SH-SY5Y (cell line): ENCODE measurements at regions not wholly inside any gene's neighbourhood (a gene's known extent, or its start where the extent isn't known, plus 50 kb on each side); places are given as distances from the start of the nearest gene placed in this dataset.

Experiments
- GATA2 ChIP-seq: IDR thresholded peaks from 2 replicates; pipeline ENCODE4 v1.6.1; 2011; ENCODE audit warnings: mild to moderate bottlenecking, low read depth, low read length
- GATA3 ChIP-seq: IDR thresholded peaks from 2 replicates; pipeline ENCODE4 v1.6.1; 2011; ENCODE audit warnings: low read depth, mild to moderate bottlenecking, low read length, moderate library complexity

DNA sequence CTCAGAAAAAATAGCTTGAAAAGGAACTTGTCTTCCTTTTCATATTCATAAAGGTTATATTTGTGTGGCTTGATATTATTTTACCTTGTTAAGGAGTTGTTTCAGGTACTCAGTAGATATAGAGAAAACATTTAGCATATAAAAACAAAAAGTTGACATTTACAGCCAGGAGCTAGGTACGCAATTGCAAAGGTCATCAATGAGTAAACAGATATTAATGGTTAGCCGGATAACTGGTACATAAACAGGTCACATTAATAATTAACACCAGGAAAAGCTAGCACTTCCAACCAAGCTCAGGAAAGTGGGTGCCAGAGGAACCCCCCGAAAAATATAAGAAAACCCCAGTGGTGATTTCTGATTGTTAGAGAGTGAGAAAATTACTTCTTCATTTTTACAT lies 146.6 kb upstream of the NR2F2 start:
- no peak for TF ChIP-seq GATA2
- TF ChIP-seq GATA3 = no peak
